Progenitor cell of endocrine pancreas (in vitro differentiated cells): ENCODE measurements at regions not wholly inside any gene's neighbourhood (a gene's known extent, or its start where the extent isn't known, plus 50 kb on each side); places are given as distances from the start of the nearest gene placed in this dataset.

Source experiments
- DNase-seq: peaks from one replicate; pipeline ENCODE4 v3.0.0; 2021; ENCODE audit warnings: low spot score; ENCODE audit not compliant: unreplicated experiment
- H3K27ac Mint-ChIP-seq: 2 replicates; pipeline ENCODE4 v1.8.0; 2021; ENCODE audit warnings: mild to moderate bottlenecking, moderate library complexity, mixed read lengths
- H3K27me3 Mint-ChIP-seq: 2 replicates; pipeline ENCODE4 v1.8.0; 2021; ENCODE audit warnings: mixed read lengths
- H3K36me3 Mint-ChIP-seq: 2 replicates; pipeline ENCODE4 v1.8.0; 2022; ENCODE audit warnings: mixed read lengths; ENCODE audit not compliant: insufficient read depth
- H3K4me1 Mint-ChIP-seq: 2 replicates; pipeline ENCODE4 v1.8.0; 2021; ENCODE audit warnings: low read depth, mixed read lengths
- H3K4me3 Mint-ChIP-seq: 2 replicates; pipeline ENCODE4 v1.8.0; 2021; ENCODE audit warnings: low read depth, mild to moderate bottlenecking, moderate library complexity, mixed read lengths
- H3K9me3 Mint-ChIP-seq: 2 replicates; pipeline ENCODE4 v1.8.0; 2021; ENCODE audit warnings: low read depth, mixed read lengths
- TF ChIP-seq, protein P1 (sequence below): fragments of 200-600 bp; sonication (generic); IDR thresholded peaks from one replicate; pipeline ENCODE4 v1.5.0; 2021; ENCODE audit warnings: antibody characterized with exemption, mild to moderate bottlenecking; ENCODE audit not compliant: unreplicated experiment

- DNase-seq: no peak
- no peaks in the 10 kb centered on the region for H3K36me3 Mint-ChIP-seq
- no peak overlapping the region for H3K4me3 Mint-ChIP-seq
- TF ChIP-seq, protein P1, sequence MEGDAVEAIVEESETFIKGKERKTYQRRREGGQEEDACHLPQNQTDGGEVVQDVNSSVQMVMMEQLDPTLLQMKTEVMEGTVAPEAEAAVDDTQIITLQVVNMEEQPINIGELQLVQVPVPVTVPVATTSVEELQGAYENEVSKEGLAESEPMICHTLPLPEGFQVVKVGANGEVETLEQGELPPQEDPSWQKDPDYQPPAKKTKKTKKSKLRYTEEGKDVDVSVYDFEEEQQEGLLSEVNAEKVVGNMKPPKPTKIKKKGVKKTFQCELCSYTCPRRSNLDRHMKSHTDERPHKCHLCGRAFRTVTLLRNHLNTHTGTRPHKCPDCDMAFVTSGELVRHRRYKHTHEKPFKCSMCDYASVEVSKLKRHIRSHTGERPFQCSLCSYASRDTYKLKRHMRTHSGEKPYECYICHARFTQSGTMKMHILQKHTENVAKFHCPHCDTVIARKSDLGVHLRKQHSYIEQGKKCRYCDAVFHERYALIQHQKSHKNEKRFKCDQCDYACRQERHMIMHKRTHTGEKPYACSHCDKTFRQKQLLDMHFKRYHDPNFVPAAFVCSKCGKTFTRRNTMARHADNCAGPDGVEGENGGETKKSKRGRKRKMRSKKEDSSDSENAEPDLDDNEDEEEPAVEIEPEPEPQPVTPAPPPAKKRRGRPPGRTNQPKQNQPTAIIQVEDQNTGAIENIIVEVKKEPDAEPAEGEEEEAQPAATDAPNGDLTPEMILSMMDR: no peak
- H3K27ac Mint-ChIP-seq: no peak overlapping the region
- H3K9me3 Mint-ChIP-seq: no peaks in the 10 kb centered on the region
- no peaks in the 10 kb centered on the region for H3K27me3 Mint-ChIP-seq
- H3K4me1 Mint-ChIP-seq: no peaks in the 10 kb centered on the region
Observed at GRCh38 chr2:240213226-240213475, 72.7 kb upstream of the OTOS start.

DNA sequence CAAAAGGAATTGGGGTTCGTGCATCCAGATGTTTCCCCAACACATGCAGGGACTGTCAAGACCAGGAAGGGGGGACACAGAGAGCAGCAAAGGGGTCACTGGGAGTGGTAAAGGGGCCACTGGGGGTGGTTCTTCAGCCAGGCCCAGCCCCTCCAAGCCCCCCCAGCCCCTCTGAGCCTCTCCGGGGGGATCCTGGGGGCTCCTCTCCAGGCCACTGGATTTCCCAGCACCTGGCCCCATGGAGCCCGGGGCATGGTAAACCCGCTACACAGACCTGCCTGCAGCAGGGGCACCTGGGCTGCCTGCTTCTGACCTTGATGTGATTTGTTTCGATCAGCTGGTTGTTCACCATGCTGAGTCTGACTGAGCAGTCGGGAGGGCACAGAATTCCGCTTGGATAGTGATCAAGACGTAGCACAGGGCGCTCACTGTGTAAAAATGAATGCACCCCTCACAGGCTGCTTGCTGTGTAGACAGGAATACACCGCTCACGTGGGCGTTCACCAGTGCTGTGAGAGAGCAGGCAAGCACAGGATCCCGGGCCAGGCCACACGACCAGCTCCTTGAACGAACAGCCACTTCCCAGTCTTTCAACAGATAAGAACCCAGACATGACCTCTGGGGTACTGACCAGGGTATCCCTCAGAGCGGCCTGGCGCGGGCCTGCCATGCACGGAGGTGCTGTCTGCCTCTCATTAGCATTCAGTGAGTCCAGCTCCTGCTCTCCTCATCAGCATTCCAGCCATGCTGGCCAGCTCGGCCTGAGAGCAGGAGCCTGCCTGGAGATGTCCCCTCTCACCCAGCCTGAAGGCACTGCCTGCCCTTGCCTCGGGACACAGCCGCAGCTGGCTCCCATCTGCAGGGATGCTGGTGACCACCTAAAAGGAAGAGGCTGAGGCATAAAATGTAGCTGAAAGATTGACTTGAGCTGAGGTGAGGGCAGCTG lies 73.3 kb upstream of the OTOS start:
- Mint-ChIP-seq H3K27me3 (peaks cover 5% of the 10 kb centered on the region), H3K4me1 (no peaks in the 10 kb centered on the region), H3K36me3 (no peaks in the 10 kb centered on the region), H3K9me3 (no peaks in the 10 kb centered on the region), H3K27ac (no peak overlapping the region), H3K4me3 (no peak overlapping the region)
- no peak for DNase-seq
- TF ChIP-seq, protein P1: no peak

- Mint-ChIP-seq H3K27ac (no peak overlapping the region), H3K27me3 (peaks cover 15% of the 10 kb centered on the region), H3K9me3 (no peaks in the 10 kb centered on the region), H3K36me3 (no peaks in the 10 kb centered on the region), H3K4me1 (no peaks in the 10 kb centered on the region), H3K4me3 (no peak overlapping the region)
- no peak for DNase-seq
- TF ChIP-seq, protein P1: no peak
Observed at GRCh38 chr2:240214790-240215675, 74.6 kb upstream of the OTOS start.

GRCh38 chr2:240215676-240216051 lies 75.2 kb upstream of the OTOS start:
- no peaks in the 10 kb centered on the region for H3K36me3 Mint-ChIP-seq
- TF ChIP-seq, protein P1: no peak
- peaks cover 4% of the 10 kb centered on the region for H3K4me1 Mint-ChIP-seq
- no peak overlapping the region for H3K4me3 Mint-ChIP-seq
- H3K27me3 Mint-ChIP-seq: peaks cover 21% of the 10 kb centered on the region
- H3K9me3 Mint-ChIP-seq: no peaks in the 10 kb centered on the region
- H3K27ac Mint-ChIP-seq: no peak overlapping the region
- no peak for DNase-seq

DNA sequence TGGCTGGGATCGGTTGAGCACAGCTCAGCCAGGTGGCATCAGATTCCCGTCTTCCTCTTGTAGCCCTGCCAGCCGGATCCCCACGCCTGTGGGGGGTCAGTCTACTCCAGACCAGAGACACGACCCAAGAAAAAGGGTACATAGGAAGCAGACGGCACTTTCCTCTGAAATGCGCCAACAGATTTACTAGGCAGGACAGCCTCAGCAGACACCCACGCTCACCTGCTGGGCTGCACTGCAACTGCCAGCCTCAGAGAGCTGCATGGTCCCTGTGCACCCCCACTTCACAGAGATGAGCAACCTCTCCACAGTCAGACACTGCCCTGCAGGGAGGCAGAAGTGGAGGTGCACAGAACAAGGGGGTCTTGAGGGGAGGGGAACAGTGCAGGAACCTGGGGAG lies 75.7 kb upstream of the OTOS start:
- TF ChIP-seq, protein P1: no peak
- Mint-ChIP-seq H3K9me3 (no peaks in the 10 kb centered on the region), H3K4me3 (no peak overlapping the region), H3K27ac (no peak overlapping the region), H3K4me1 (peaks cover 4% of the 10 kb centered on the region), H3K27me3 (peaks cover 23% of the 10 kb centered on the region), H3K36me3 (no peaks in the 10 kb centered on the region)
- DNase-seq: no peak
